DOHH2 (cell line): ENCODE measurements at regions not wholly inside any gene's neighbourhood (a gene's known extent, or its start where the extent isn't known, plus 50 kb on each side); places are given as distances from the start of the nearest gene placed in this dataset.

Source experiments
- H3F3A ChIP-seq: fragments of 200-600 bp; sonication (generic), shearing (Covaris generic); 2 replicates; pipeline ENCODE4 v1.6.0; 2016; ENCODE audit warnings: antibody characterized with exemption, mild to moderate bottlenecking; ENCODE audit not compliant: control insufficient read depth, insufficient read depth
- H3K27ac ChIP-seq: fragments of 200-600 bp; sonication (generic); 2 replicates; pipeline ENCODE4 v1.5.1; 2014; ENCODE audit warnings: low read depth, mild to moderate bottlenecking, low read length, moderate library complexity
- H3K27me3 ChIP-seq: fragments of 200-600 bp; sonication (generic); 2 replicates; pipeline ENCODE4 v1.6.1; 2014; ENCODE audit warnings: mild to moderate bottlenecking, low read length, mixed read lengths; ENCODE audit not compliant: control insufficient read depth
- H3K36me3 ChIP-seq: fragments of 200-600 bp; sonication (generic); 2 replicates; pipeline ENCODE4 v1.6.1; 2014; ENCODE audit warnings: mild to moderate bottlenecking, low read length, moderate library complexity, mixed read lengths; ENCODE audit not compliant: control insufficient read depth
- H3K4me1 ChIP-seq: fragments of 200-600 bp; sonication (generic); 2 replicates; pipeline ENCODE4 v1.6.1; 2014; ENCODE audit warnings: mild to moderate bottlenecking, low read length, mixed read lengths; ENCODE audit not compliant: control insufficient read depth
- H3K4me2 ChIP-seq: fragments of 200-600 bp; sonication (generic); 2 replicates; pipeline ENCODE4 v1.6.0; 2014; ENCODE audit warnings: mild to moderate bottlenecking, low read length, moderate library complexity
- H3K4me3 ChIP-seq: fragments of 200-600 bp; sonication (generic); 2 replicates; pipeline ENCODE4 v1.5.1; 2014; ENCODE audit warnings: mild to moderate bottlenecking, low read length, mixed read lengths
- H3K79me2 ChIP-seq: fragments of 200-600 bp; sonication (generic); 2 replicates; pipeline ENCODE4 v1.6.1; 2014; ENCODE audit warnings: mild to moderate bottlenecking, low read length, mixed read lengths; ENCODE audit not compliant: control insufficient read depth
- H3K9me2 ChIP-seq: fragments of 200-600 bp; sonication (generic); replicated peaks from 2 replicates; pipeline ENCODE4 v1.6.1; 2014; ENCODE audit warnings: mild to moderate bottlenecking, low read length, mixed read lengths; ENCODE audit not compliant: control insufficient read depth
- H3K9me3 ChIP-seq: fragments of 200-600 bp; sonication (generic); 2 replicates; pipeline ENCODE4 v1.6.1; 2014; ENCODE audit warnings: antibody characterized with exemption, low read length, mixed read lengths; ENCODE audit not compliant: control insufficient read depth, insufficient read depth
- H4K20me1 ChIP-seq: fragments of 200-600 bp; sonication (generic); 2 replicates; pipeline ENCODE4 v1.6.0; 2014; ENCODE audit warnings: low read depth, mild to moderate bottlenecking, antibody characterized with exemption, low read length, moderate library complexity; ENCODE audit not compliant: control insufficient read depth, insufficient read depth
- EZH2phosphoT487 ChIP-seq: fragments of 200-600 bp; sonication (generic); IDR thresholded peaks from 2 replicates; pipeline ENCODE4 v1.6.1; 2017; ENCODE audit warnings: borderline replicate concordance, mild to moderate bottlenecking, antibody characterized with exemption, low read length, moderate library complexity, mixed read lengths
- TF ChIP-seq, protein P1 (sequence below): fragments of 200-600 bp; sonication (generic); IDR thresholded peaks from one replicate; pipeline ENCODE4 v1.5.1; 2014; ENCODE audit warnings: antibody characterized with exemption, mild to moderate bottlenecking, low read depth, low read length; ENCODE audit not compliant: poor library complexity, severe bottlenecking

GRCh38 chr2:103103678-103104077, 341.8 kb downstream of the TMEM182 start:
- Histone ChIP-seq H3F3A (no peaks in the 10 kb centered on the region), H3K4me1 (no peaks in the 10 kb centered on the region), H3K79me2 (no peaks in the 10 kb centered on the region), H3K9me3 (no peaks in the 10 kb centered on the region), H3K4me3 (no peak overlapping the region), H3K27me3 (no peaks in the 10 kb centered on the region), H3K9me2 (no peaks in the 10 kb centered on the region), H3K36me3 (no peaks in the 10 kb centered on the region), H3K4me2 (no peak overlapping the region), H4K20me1 (no peaks in the 10 kb centered on the region), H3K27ac (no peak overlapping the region)
- TF ChIP-seq, protein P1, sequence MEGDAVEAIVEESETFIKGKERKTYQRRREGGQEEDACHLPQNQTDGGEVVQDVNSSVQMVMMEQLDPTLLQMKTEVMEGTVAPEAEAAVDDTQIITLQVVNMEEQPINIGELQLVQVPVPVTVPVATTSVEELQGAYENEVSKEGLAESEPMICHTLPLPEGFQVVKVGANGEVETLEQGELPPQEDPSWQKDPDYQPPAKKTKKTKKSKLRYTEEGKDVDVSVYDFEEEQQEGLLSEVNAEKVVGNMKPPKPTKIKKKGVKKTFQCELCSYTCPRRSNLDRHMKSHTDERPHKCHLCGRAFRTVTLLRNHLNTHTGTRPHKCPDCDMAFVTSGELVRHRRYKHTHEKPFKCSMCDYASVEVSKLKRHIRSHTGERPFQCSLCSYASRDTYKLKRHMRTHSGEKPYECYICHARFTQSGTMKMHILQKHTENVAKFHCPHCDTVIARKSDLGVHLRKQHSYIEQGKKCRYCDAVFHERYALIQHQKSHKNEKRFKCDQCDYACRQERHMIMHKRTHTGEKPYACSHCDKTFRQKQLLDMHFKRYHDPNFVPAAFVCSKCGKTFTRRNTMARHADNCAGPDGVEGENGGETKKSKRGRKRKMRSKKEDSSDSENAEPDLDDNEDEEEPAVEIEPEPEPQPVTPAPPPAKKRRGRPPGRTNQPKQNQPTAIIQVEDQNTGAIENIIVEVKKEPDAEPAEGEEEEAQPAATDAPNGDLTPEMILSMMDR = no peak
- no peak for TF ChIP-seq EZH2phosphoT487

- no peaks in the 10 kb centered on the region for H3K27me3 ChIP-seq
- no peak overlapping the region for H3K4me2 ChIP-seq
- no peaks in the 10 kb centered on the region for H4K20me1 ChIP-seq
- H3K79me2 ChIP-seq = no peaks in the 10 kb centered on the region
- no peaks in the 10 kb centered on the region for H3K9me2 ChIP-seq
- H3K4me3 ChIP-seq = no peak overlapping the region
- no peaks in the 10 kb centered on the region for H3K36me3 ChIP-seq
- TF ChIP-seq, protein P1 = no peak
- no peak for TF ChIP-seq EZH2phosphoT487
- no peaks in the 10 kb centered on the region for H3K4me1 ChIP-seq
- no peak overlapping the region for H3K27ac ChIP-seq
- no peaks in the 10 kb centered on the region for H3F3A ChIP-seq
- no peaks in the 10 kb centered on the region for H3K9me3 ChIP-seq
Measured at GRCh38 chr2:103119352-103119751, 357.5 kb downstream of the TMEM182 start.

- TF ChIP-seq, protein P1 = no peak
- no peak for TF ChIP-seq EZH2phosphoT487
- Histone ChIP-seq H3K27ac (no peak overlapping the region), H3K9me3 (no peaks in the 10 kb centered on the region), H3K9me2 (no peaks in the 10 kb centered on the region), H3K27me3 (no peaks in the 10 kb centered on the region), H3K79me2 (no peaks in the 10 kb centered on the region), H3K4me2 (no peak overlapping the region), H4K20me1 (no peaks in the 10 kb centered on the region), H3K4me3 (no peak overlapping the region), H3K4me1 (no peaks in the 10 kb centered on the region), H3K36me3 (no peaks in the 10 kb centered on the region), H3F3A (no peaks in the 10 kb centered on the region)
Measured at GRCh38 chr2:103121106-103121505, 359.3 kb downstream of the TMEM182 start.

DNA sequence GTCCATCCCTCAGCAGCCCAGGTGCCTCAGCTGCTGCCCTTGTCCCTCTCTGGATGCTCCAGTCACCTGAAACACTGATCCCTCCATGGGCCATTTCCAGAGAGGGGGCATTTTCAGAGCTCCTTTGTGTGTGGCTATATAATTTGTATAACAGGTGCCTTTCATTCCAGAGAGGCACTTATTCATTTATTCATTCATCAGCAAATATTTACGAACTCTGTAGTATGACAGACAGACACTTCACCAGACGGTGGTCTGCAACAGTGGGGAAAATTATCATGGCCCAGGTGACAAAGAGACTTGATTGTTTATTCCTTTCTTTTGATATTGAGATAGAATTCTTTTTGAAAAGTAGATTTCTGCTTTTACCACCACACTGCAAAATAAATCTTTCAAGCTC, 361.7 kb downstream of the TMEM182 start:
- Histone ChIP-seq H3K27ac (no peak overlapping the region), H3F3A (no peaks in the 10 kb centered on the region), H3K9me3 (no peaks in the 10 kb centered on the region), H3K4me1 (no peaks in the 10 kb centered on the region), H3K9me2 (no peaks in the 10 kb centered on the region), H3K79me2 (no peaks in the 10 kb centered on the region), H3K27me3 (no peaks in the 10 kb centered on the region), H4K20me1 (no peaks in the 10 kb centered on the region), H3K4me2 (no peak overlapping the region), H3K4me3 (no peak overlapping the region), H3K36me3 (no peaks in the 10 kb centered on the region)
- no peak for TF ChIP-seq EZH2phosphoT487
- TF ChIP-seq, protein P1 = no peak
